ENCODE measurements at regions not wholly inside any gene's neighbourhood (a gene's known extent, or its start where the extent isn't known, plus 50 kb on each side); places are given as distances from the start of the nearest gene placed in this dataset.

DNA sequence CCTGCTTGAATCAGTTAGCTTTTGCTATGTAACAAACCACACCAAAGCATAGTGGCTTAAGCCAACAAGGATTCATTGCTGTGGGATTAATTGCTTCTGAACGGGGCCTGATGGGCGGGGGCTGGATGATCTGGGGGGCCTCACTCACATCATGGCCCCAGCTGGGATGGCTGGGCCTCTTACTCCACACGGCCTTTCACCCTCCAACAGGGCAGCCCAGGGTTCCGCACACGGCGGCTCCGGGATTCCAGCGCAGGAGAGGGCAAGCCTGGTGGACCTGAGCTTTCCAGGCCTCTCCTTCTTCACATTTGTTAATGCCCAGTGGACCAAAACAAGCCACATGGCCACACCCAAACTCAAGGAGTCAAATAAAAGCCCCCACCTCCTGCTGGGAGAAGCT lies 86.3 kb upstream of the PHLPP1 start:
- TF ChIP-seq, protein P1, sequence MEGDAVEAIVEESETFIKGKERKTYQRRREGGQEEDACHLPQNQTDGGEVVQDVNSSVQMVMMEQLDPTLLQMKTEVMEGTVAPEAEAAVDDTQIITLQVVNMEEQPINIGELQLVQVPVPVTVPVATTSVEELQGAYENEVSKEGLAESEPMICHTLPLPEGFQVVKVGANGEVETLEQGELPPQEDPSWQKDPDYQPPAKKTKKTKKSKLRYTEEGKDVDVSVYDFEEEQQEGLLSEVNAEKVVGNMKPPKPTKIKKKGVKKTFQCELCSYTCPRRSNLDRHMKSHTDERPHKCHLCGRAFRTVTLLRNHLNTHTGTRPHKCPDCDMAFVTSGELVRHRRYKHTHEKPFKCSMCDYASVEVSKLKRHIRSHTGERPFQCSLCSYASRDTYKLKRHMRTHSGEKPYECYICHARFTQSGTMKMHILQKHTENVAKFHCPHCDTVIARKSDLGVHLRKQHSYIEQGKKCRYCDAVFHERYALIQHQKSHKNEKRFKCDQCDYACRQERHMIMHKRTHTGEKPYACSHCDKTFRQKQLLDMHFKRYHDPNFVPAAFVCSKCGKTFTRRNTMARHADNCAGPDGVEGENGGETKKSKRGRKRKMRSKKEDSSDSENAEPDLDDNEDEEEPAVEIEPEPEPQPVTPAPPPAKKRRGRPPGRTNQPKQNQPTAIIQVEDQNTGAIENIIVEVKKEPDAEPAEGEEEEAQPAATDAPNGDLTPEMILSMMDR (IDR thresholded peaks at IDR 0.05; ENCODE audit: insufficient read depth, low read length, poor library complexity, severe bottlenecking), result no peak
- no peak for TF ChIP-seq EZH2phosphoT487 (conservative IDR thresholded peaks at IDR 0.05; ENCODE audit: low read length)

Measured in SU-DHL-6 (cell line).